Calu3 (cell line): ENCODE measurements at regions not wholly inside any gene's neighbourhood (a gene's known extent, or its start where the extent isn't known, plus 50 kb on each side); places are given as distances from the start of the nearest gene placed in this dataset.
A peak's percentile ranks its signal among the peaks of the same experiment; 100 is the strongest.

Experiments
- BruUV-seq: library from RNA; stranded (reverse); fragments of 400-500 nt; replicated peaks from 2 replicates; lab custom pipeline; 2021; lab: Mats Ljungman, UMichigan
- CTCF ChIA-PET: fragments of 300-600 bp; sonication (Branson Sonifier 250); formaldehyde crosslinking; loops from one replicate; lab custom pipeline; 2022; ENCODE audit warnings: antibody characterized with exemption; lab: Charles Lee
- DNase-seq: peaks from one replicate; pipeline ENCODE4 v3.0.0; 2022
- H3K27ac Mint-ChIP-seq: one replicate; pipeline ENCODE4 v1.8.0; 2022; ENCODE audit warnings: mixed read lengths; ENCODE audit not compliant: unreplicated experiment
- H3K27me3 Mint-ChIP-seq: one replicate; pipeline ENCODE4 v1.8.0; 2022; ENCODE audit warnings: mixed read lengths; ENCODE audit not compliant: unreplicated experiment
- H3K36me3 Mint-ChIP-seq: one replicate; pipeline ENCODE4 v1.8.0; 2022; ENCODE audit warnings: mild to moderate bottlenecking, moderate library complexity, mixed read lengths; ENCODE audit not compliant: insufficient read depth, unreplicated experiment
- H3K4me1 Mint-ChIP-seq: one replicate; pipeline ENCODE4 v1.8.0; 2022; ENCODE audit warnings: mild to moderate bottlenecking, low read depth, mixed read lengths; ENCODE audit not compliant: unreplicated experiment
- H3K4me3 Mint-ChIP-seq: one replicate; pipeline ENCODE4 v1.8.0; 2022; ENCODE audit warnings: mild to moderate bottlenecking, low read depth, moderate library complexity, mixed read lengths; ENCODE audit not compliant: unreplicated experiment
- H3K9me3 Mint-ChIP-seq: one replicate; pipeline ENCODE4 v1.8.0; 2022; ENCODE audit warnings: low read depth, mixed read lengths; ENCODE audit not compliant: unreplicated experiment
- CTCF ChIP-seq: fragments of 200-600 bp; IDR thresholded peaks from one replicate; pipeline ENCODE4 v1.8.0; 2022; ENCODE audit warnings: antibody characterized with exemption; ENCODE audit not compliant: unreplicated experiment
- intact Hi-C: fragments of 100-400 bp; cut with micrococcal nuclease; formaldehyde crosslinking; loops from one replicate; pipeline ENCODE4 v1.10.0; 2022; ENCODE audit not compliant: unreplicated experiment

- DNase-seq, result no peak
- peaks cover 4% of the 10 kb centered on the region for H3K9me3 Mint-ChIP-seq
- CTCF ChIA-PET, result no interaction called here
Measured at GRCh38 chr18:10259901-10260300, 194.5 kb upstream of the APCDD1 start.

GRCh38 chr18:10261344-10262276 is 192.8 kb upstream of the APCDD1 start:
- TSS peak; percentile 26 for BruUV-seq

More at GRCh38 chr18:10259901-10260300, 194.5 kb upstream of the APCDD1 start:
- Mint-ChIP-seq H3K36me3 (no peaks in the 10 kb centered on the region), H3K27ac (no peak overlapping the region), H3K27me3 (peaks cover 15% of the 10 kb centered on the region), H3K4me3 (no peak overlapping the region), H3K4me1 (peaks cover 29% of the 10 kb centered on the region)
- no peak for TF ChIP-seq CTCF
- no TSS peak for BruUV-seq
- intact Hi-C loops, result no loop called here

GRCh38 chr18:10262566-10262965 is 191.9 kb upstream of the APCDD1 start:
- no peak for TF ChIP-seq CTCF
- Mint-ChIP-seq H3K4me3 (no peak overlapping the region), H3K27ac (no peak overlapping the region), H3K4me1 (peaks cover 38% of the 10 kb centered on the region), H3K9me3 (no peaks in the 10 kb centered on the region), H3K27me3 (no peaks in the 10 kb centered on the region), H3K36me3 (no peaks in the 10 kb centered on the region)
- DNase-seq, result no peak
- no TSS peak for BruUV-seq
- intact Hi-C loops, result no loop called here
- CTCF ChIA-PET, result no interaction called here

More at GRCh38 chr18:10261344-10262276, 192.8 kb upstream of the APCDD1 start:
- Mint-ChIP-seq H3K27me3 (no peaks in the 10 kb centered on the region), H3K36me3 (no peaks in the 10 kb centered on the region), H3K4me3 (no peak overlapping the region), H3K4me1 (peaks cover 37% of the 10 kb centered on the region), H3K9me3 (peaks cover under 1% of the 10 kb centered on the region), H3K27ac (no peak overlapping the region)
- CTCF ChIA-PET, result no interaction called here
- intact Hi-C loops, result no loop called here
- DNase-seq, result no peak
- no peak for TF ChIP-seq CTCF

- BruUV-seq, result no TSS peak
- no peaks in the 10 kb centered on the region for H3K36me3 Mint-ChIP-seq
- H3K9me3 Mint-ChIP-seq, result no peaks in the 10 kb centered on the region
- no peak for DNase-seq
- intact Hi-C loops, result no loop called here
- CTCF ChIA-PET, result no interaction called here
- no peaks in the 10 kb centered on the region for H3K27me3 Mint-ChIP-seq
- H3K27ac Mint-ChIP-seq, result no peak overlapping the region
- no peak for TF ChIP-seq CTCF
- no peak overlapping the region for H3K4me3 Mint-ChIP-seq
- H3K4me1 Mint-ChIP-seq, result peaks cover 32% of the 10 kb centered on the region
Measured at GRCh38 chr18:10264260-10264659, 190.2 kb upstream of the APCDD1 start.
